Suprapubic skin (tissue), 4 donors: ENCODE measurements at regions not wholly inside any gene's neighbourhood (a gene's known extent, or its start where the extent isn't known, plus 50 kb on each side); places are given as distances from the start of the nearest gene placed in this dataset.

ENCODE experiments used
- EP300 ChIP-seq: sonication (generic); formaldehyde crosslinking; IDR thresholded peaks from one replicate; pipeline ENCODE4 v1.6.1; 2017; ENCODE audit warnings: antibody characterized with exemption
- POLR2AphosphoS5 ChIP-seq, 3 donors: sonication (generic); formaldehyde crosslinking; IDR thresholded peaks; one replicate each; pipeline ENCODE4 v1.6.1; 2017; ENCODE audit warnings: antibody characterized with exemption in 3 of 3
- TF ChIP-seq, protein P1 (sequence below), 2 donors: fragments of 200-600 bp in 1 of 2; fragments of 450-650 bp in 1 of 2; sonication (generic) in 1 of 2; IDR thresholded peaks; one replicate each; pipeline ENCODE4 v1.5.1; 2016 to 2019; ENCODE audit warnings: antibody characterized with exemption in 2 of 2, mild to moderate bottlenecking in 1 of 2, moderate library complexity in 1 of 2

DNA sequence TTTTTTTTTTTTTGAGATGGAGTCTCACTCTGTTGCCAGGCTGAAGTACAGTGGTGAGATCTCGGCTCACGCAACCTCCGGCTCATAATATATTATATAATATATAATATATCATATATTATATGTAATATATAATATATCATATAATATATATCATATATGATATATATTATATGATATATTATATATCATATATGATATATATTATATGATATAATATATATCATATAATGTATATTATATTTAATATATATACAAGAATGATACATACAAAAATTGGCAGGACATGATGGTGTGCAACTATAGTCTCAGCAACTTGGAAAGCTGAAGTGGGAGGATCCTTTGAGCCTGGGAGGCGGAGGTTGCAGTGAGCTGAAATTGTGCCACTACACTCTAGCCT is 1725.5 kb downstream of the MRPL39 start:
- TF ChIP-seq POLR2AphosphoS5 (IDR thresholded peaks at IDR 0.05) (no peak), EP300 (no peak)
- TF ChIP-seq, protein P1, sequence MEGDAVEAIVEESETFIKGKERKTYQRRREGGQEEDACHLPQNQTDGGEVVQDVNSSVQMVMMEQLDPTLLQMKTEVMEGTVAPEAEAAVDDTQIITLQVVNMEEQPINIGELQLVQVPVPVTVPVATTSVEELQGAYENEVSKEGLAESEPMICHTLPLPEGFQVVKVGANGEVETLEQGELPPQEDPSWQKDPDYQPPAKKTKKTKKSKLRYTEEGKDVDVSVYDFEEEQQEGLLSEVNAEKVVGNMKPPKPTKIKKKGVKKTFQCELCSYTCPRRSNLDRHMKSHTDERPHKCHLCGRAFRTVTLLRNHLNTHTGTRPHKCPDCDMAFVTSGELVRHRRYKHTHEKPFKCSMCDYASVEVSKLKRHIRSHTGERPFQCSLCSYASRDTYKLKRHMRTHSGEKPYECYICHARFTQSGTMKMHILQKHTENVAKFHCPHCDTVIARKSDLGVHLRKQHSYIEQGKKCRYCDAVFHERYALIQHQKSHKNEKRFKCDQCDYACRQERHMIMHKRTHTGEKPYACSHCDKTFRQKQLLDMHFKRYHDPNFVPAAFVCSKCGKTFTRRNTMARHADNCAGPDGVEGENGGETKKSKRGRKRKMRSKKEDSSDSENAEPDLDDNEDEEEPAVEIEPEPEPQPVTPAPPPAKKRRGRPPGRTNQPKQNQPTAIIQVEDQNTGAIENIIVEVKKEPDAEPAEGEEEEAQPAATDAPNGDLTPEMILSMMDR (IDR thresholded peaks at IDR 0.05): no peak
